Keratinocyte (primary cell): ENCODE measurements at regions not wholly inside any gene's neighbourhood (a gene's known extent, or its start where the extent isn't known, plus 50 kb on each side); places are given as distances from the start of the nearest gene placed in this dataset.

ENCODE experiments used
- DNase-seq: peaks from one replicate; pipeline ENCODE4 v3.0.0-alpha.2; 2011; ENCODE audit warnings: low read depth, missing footprints, low spot score
- FAIRE-seq: peaks from 2 replicates; lab custom pipeline; 2011; peaks lifted over from hg19 to GRCh38; lab: Jason Lieb, UNC
- H2AFZ ChIP-seq: 2 replicates; pipeline ENCODE4 v1.6.0; 2012; ENCODE audit warnings: low read length, control low read depth, inconsistent platforms; ENCODE audit not compliant: control insufficient read depth
- H3K27ac ChIP-seq: 2 replicates; pipeline ENCODE4 v1.5.1; 2011; ENCODE audit warnings: low read length; ENCODE audit not compliant: control insufficient read depth, insufficient read depth
- H3K27me3 ChIP-seq: 3 replicates; pipeline ENCODE4 v1.6.0; 2011; ENCODE audit warnings: low read length; ENCODE audit not compliant: control insufficient read depth, insufficient read depth; ENCODE audit errors: extremely low read depth
- H3K36me3 ChIP-seq, 2 experiments: 2 replicates in 1 of 2; 3 replicates in 1 of 2; pipeline ENCODE4 v1.5.1; 2011; ENCODE audit warnings: low read length in 2 of 2, mild to moderate bottlenecking in 1 of 2; ENCODE audit not compliant: control insufficient read depth in 2 of 2, insufficient read depth in 2 of 2; ENCODE audit errors: extremely low read depth in 1 of 2
- H3K4me1 ChIP-seq: 3 replicates; pipeline ENCODE4 v1.5.1; 2011; ENCODE audit warnings: low read length; ENCODE audit not compliant: control insufficient read depth, insufficient read depth; ENCODE audit errors: extremely low read depth
- H3K4me2 ChIP-seq: 3 replicates; pipeline ENCODE4 v1.6.0; 2011; ENCODE audit warnings: low read depth, low read length; ENCODE audit not compliant: control insufficient read depth, insufficient read depth; ENCODE audit errors: extremely low read depth
- H3K4me3 ChIP-seq, 3 experiments: fragments of 200-600 bp in 1 of 3; sonication (generic) in 1 of 3; 2 replicates in 2 of 3; 3 replicates in 1 of 3; pipeline ENCODE4 v1.5.1; 2011 to 2016; ENCODE audit warnings: low read length in 3 of 3, mild to moderate bottlenecking in 3 of 3, control low read depth in 2 of 3, inconsistent platforms in 1 of 3, low read depth in 1 of 3, mixed read lengths in 1 of 3, mixed run types in 1 of 3, moderate library complexity in 1 of 3; ENCODE audit not compliant: control insufficient read depth in 2 of 3, insufficient read depth in 2 of 3; ENCODE audit errors: extremely low read depth in 1 of 3
- H3K79me2 ChIP-seq: 2 replicates; pipeline ENCODE4 v1.6.0; 2012; ENCODE audit warnings: low read length; ENCODE audit not compliant: control insufficient read depth, insufficient read depth
- H3K9ac ChIP-seq: 3 replicates; pipeline ENCODE4 v1.6.0; 2011; ENCODE audit warnings: low read length; ENCODE audit not compliant: control insufficient read depth, insufficient read depth; ENCODE audit errors: extremely low read depth
- H3K9me1 ChIP-seq: 3 replicates; pipeline ENCODE4 v1.6.0; 2011; ENCODE audit warnings: low read length; ENCODE audit not compliant: control insufficient read depth, insufficient read depth; ENCODE audit errors: extremely low read depth
- H3K9me3 ChIP-seq: 2 replicates; pipeline ENCODE4 v1.5.1; 2012; ENCODE audit warnings: low read depth, low read length; ENCODE audit not compliant: control insufficient read depth
- H4K20me1 ChIP-seq: 3 replicates; pipeline ENCODE4 v1.6.0; 2011; ENCODE audit warnings: low read length; ENCODE audit not compliant: control insufficient read depth, insufficient read depth; ENCODE audit errors: extremely low read depth
- EZH2 ChIP-seq: IDR thresholded peaks from one replicate; pipeline ENCODE4 v1.6.1; 2012; ENCODE audit warnings: inconsistent platforms, mild to moderate bottlenecking, low read length, moderate library complexity
- dilution Hi-C: fragments of 300-500 bp; cut with MboI; formaldehyde crosslinking; loops from one replicate; pipeline ENCODE4 v1.7.0; 2020; ENCODE audit warnings: low sequenced_read_pairs; ENCODE audit not compliant: extremely low pct_ligation_motif_present
- TF ChIP-seq, protein P1 (sequence below), 3 experiments: IDR thresholded peaks in 1 of 3; conservative IDR thresholded peaks in 1 of 3; optimal IDR thresholded peaks in 1 of 3; 2 replicates in 2 of 3; 3 replicates in 1 of 3; pipeline versions ENCODE3 to v1.5.1; 2011; ENCODE audit warnings: low read length in 3 of 3, mild to moderate bottlenecking in 3 of 3, moderate library complexity in 2 of 3, control low read depth in 1 of 3, inconsistent platforms in 1 of 3; ENCODE audit not compliant: insufficient read depth in 2 of 3; ENCODE audit errors: extremely low read depth in 1 of 3

DNA sequence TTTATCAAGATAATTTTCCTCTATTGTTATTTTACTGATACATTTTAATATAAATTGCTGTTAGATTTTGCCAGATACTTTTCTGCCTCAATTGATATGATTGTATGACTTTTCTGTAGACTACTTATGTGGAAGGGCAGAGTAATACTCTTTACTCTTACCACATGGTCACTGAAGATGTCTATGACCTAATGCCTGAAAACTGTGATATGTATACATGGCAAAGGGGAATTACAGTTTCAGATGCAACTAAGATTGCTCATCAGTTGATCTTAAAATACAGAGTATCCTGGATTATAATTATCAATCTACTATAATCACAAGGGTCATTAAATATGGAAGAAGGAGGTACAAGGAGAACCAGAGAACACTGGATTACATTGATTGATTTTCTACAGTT, 1528.0 kb downstream of the BRINP3 start:
- H2AFZ ChIP-seq = no peak overlapping the region
- H3K9ac ChIP-seq = no peak overlapping the region
- no peak overlapping the region for H3K4me2 ChIP-seq
- no peaks in the 10 kb centered on the region for H3K4me1 ChIP-seq
- TF ChIP-seq EZH2 = no peak
- TF ChIP-seq, protein P1, sequence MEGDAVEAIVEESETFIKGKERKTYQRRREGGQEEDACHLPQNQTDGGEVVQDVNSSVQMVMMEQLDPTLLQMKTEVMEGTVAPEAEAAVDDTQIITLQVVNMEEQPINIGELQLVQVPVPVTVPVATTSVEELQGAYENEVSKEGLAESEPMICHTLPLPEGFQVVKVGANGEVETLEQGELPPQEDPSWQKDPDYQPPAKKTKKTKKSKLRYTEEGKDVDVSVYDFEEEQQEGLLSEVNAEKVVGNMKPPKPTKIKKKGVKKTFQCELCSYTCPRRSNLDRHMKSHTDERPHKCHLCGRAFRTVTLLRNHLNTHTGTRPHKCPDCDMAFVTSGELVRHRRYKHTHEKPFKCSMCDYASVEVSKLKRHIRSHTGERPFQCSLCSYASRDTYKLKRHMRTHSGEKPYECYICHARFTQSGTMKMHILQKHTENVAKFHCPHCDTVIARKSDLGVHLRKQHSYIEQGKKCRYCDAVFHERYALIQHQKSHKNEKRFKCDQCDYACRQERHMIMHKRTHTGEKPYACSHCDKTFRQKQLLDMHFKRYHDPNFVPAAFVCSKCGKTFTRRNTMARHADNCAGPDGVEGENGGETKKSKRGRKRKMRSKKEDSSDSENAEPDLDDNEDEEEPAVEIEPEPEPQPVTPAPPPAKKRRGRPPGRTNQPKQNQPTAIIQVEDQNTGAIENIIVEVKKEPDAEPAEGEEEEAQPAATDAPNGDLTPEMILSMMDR (optimal IDR thresholded peaks at IDR 0.05 in 1 of 3, IDR thresholded peaks at IDR 0.05 in 1 of 3, conservative IDR thresholded peaks at IDR 0.05 in 1 of 3; ENCODE audit: extremely low read depth in 1 of 3, insufficient read depth in 2 of 3, low read length in 3 of 3) = no peak
- no peaks in the 10 kb centered on the region for H3K36me3 ChIP-seq
- no peaks in the 10 kb centered on the region for H3K79me2 ChIP-seq
- no peaks in the 10 kb centered on the region for H3K9me1 ChIP-seq
- DNase-seq (no peak), FAIRE-seq (no peak)
- H3K4me3 ChIP-seq = no peak overlapping the region
- dilution Hi-C loops = no loop called here
- H3K27me3 ChIP-seq = no peaks in the 10 kb centered on the region
- peaks cover 2% of the 10 kb centered on the region for H3K9me3 ChIP-seq
- no peaks in the 10 kb centered on the region for H4K20me1 ChIP-seq
- H3K27ac ChIP-seq = no peak overlapping the region

DNA sequence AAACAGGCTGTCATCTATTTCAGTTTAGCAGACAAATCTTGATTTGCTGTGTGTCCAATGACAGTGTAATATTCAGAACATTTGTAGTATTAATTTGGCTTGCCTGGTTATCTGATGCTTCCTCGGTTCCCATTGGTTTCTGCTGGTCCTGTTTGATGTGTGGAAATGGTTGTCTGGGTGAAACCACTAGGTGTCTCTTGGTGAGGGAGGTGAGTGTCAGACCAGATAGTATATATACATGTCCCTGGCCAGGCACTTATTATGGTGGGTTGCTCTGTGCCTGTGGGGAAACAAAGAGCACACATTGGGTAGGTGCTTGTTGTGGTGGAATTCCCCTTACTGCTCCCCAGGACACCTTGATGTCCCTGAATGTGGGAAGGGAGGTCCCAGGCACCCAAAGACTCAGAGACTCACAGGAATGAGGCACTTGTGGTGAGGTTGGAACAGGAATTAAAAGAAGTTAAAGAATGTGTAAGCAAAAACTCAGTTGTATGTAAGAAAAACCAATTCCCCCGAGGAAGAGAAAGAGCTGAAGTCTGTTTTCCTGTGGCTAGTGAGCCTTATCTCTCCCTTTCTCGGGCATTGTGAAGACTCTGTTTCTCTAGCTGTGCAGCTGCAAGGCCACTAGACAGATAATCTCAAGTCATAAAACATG, 1519.1 kb downstream of the BRINP3 start:
- H3K4me2 ChIP-seq = no peak overlapping the region
- DNase-seq (no peak), FAIRE-seq (no peak)
- no peak overlapping the region for H3K4me3 ChIP-seq
- H3K27me3 ChIP-seq = no peaks in the 10 kb centered on the region
- H3K4me1 ChIP-seq = no peaks in the 10 kb centered on the region
- no peaks in the 10 kb centered on the region for H3K9me1 ChIP-seq
- no peak overlapping the region for H3K9ac ChIP-seq
- TF ChIP-seq, protein P1 (optimal IDR thresholded peaks at IDR 0.05 in 1 of 3, IDR thresholded peaks at IDR 0.05 in 1 of 3, conservative IDR thresholded peaks at IDR 0.05 in 1 of 3; ENCODE audit: extremely low read depth in 1 of 3, insufficient read depth in 2 of 3, low read length in 3 of 3) = no peak
- no peaks in the 10 kb centered on the region for H4K20me1 ChIP-seq
- no peaks in the 10 kb centered on the region for H3K79me2 ChIP-seq
- H3K36me3 ChIP-seq = no peaks in the 10 kb centered on the region
- dilution Hi-C loops = no loop called here
- no peak overlapping the region for H2AFZ ChIP-seq
- H3K27ac ChIP-seq = no peak overlapping the region
- H3K9me3 ChIP-seq = no peaks in the 10 kb centered on the region
